ENCODE measurements at regions not wholly inside any gene's neighbourhood (a gene's known extent, or its start where the extent isn't known, plus 50 kb on each side); places are given as distances from the start of the nearest gene placed in this dataset.

DNA sequence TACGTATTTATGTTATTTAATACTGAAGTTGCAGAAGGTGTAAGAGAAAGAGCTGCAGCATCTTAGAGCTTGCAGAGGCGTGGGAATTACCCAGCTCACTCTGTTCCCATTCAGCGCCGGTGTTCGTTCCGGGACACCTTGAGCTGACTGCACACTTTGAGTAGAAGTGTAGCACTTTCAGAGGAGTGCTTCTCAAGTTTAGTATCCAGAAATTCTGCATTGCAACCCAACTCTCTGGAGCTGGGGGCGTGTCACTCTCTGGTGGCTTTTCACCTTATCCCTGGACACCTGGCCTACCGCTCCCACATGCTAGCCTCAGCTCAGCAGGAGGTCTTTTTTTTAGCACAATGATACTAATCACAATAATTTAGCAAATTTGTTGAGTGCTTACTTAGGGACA, 66.4 kb upstream of the SHH start:
- DNase-seq: no peak
- no peaks in the 10 kb centered on the region for H3K36me3 Mint-ChIP-seq
- H3K4me1 Mint-ChIP-seq: no peaks in the 10 kb centered on the region

GRCh38 chr7:155878250-155878649, 66.0 kb upstream of the SHH start:
- Mint-ChIP-seq H3K36me3 (no peaks in the 10 kb centered on the region), H3K27me3 (ENCODE audit: low read depth in 2 of 2) (peaks cover 0 to 4% of the 10 kb centered on the region in 2 donors), H3K27ac (no peak overlapping the region), H3K4me1 (no peaks in the 10 kb centered on the region), H3K4me3 (no peak overlapping the region), H3K9me3 (no peaks in the 10 kb centered on the region)
- Histone ChIP-seq H3K36me3 (ENCODE audit: control insufficient read depth, insufficient read depth, low read length) (no peaks in the 10 kb centered on the region), H3K4me1 (ENCODE audit: control insufficient read depth, insufficient read depth, low read length) (no peaks in the 10 kb centered on the region), H3K9me3 (ENCODE audit: control insufficient read depth, insufficient read depth, low read length) (no peaks in the 10 kb centered on the region), H3K4me3 (ENCODE audit: low read length) (no peak overlapping the region), H3K27me3 (ENCODE audit: control insufficient read depth, insufficient read depth, low read length) (no peaks in the 10 kb centered on the region), H3K27ac (ENCODE audit: low read length) (no peak overlapping the region)
- no peak for TF ChIP-seq CTCF (IDR thresholded peaks at IDR 0.05)
- no peak for DNase-seq
- no peak for ATAC-seq
- 88% methylated on average over 11 of the region's 11 CpGs for WGBS (ENCODE audit: insufficient coverage)
- intact Hi-C loops (cut with micrococcal nuclease): no loop called here

More for the DNA sequence above, 66.4 kb upstream of the SHH start:
- H3K9me3 ChIP-seq (ENCODE audit: control insufficient read depth, insufficient read depth, low read length): no peaks in the 10 kb centered on the region
- H3K27ac ChIP-seq (ENCODE audit: low read length): no peak overlapping the region
- intact Hi-C loops (cut with micrococcal nuclease): no loop called here
- no peak for ATAC-seq
- H3K27ac Mint-ChIP-seq: no peak overlapping the region
- no peak for TF ChIP-seq CTCF (IDR thresholded peaks at IDR 0.05)
- no peak overlapping the region for H3K4me3 Mint-ChIP-seq
- H3K27me3 Mint-ChIP-seq (ENCODE audit: low read depth in 2 of 2): peaks cover 0 to 4% of the 10 kb centered on the region in 2 donors
- H3K36me3 ChIP-seq (ENCODE audit: control insufficient read depth, insufficient read depth, low read length): no peaks in the 10 kb centered on the region
- H3K9me3 Mint-ChIP-seq: no peaks in the 10 kb centered on the region
- no peak overlapping the region for H3K4me3 ChIP-seq (ENCODE audit: low read length)
- no peaks in the 10 kb centered on the region for H3K4me1 ChIP-seq (ENCODE audit: control insufficient read depth, insufficient read depth, low read length)
- 86% methylated on average over 8 of the region's 8 CpGs for WGBS (ENCODE audit: insufficient coverage)
- no peaks in the 10 kb centered on the region for H3K27me3 ChIP-seq (ENCODE audit: control insufficient read depth, insufficient read depth, low read length)

DNA sequence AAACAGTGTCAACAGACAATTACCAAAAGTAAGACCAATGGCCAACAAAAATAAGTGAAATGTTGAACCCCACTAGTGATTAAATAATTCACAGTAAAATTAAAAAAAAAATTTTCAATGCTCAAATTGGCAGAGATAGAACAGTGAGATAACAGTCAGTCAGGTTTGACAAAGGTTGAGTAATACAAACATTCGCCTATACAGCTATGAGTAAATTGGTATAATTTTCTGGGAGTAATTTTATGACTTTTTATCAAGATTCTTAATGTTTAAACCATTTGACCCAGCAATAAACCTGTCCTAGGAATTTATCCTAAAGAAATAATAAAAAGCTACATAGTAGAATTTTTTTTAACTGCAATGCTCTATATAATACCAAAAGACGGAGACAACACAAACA, 64.9 kb upstream of the SHH start:
- ATAC-seq: no peak
- H3K4me1 ChIP-seq (ENCODE audit: control insufficient read depth, insufficient read depth, low read length): no peaks in the 10 kb centered on the region
- Mint-ChIP-seq H3K27me3 (ENCODE audit: low read depth in 2 of 2) (peaks cover 0 to 4% of the 10 kb centered on the region in 2 donors), H3K4me1 (no peaks in the 10 kb centered on the region), H3K27ac (no peak overlapping the region), H3K4me3 (no peak overlapping the region), H3K9me3 (no peaks in the 10 kb centered on the region), H3K36me3 (no peaks in the 10 kb centered on the region)
- no peaks in the 10 kb centered on the region for H3K9me3 ChIP-seq (ENCODE audit: control insufficient read depth, insufficient read depth, low read length)
- H3K4me3 ChIP-seq (ENCODE audit: low read length): no peak overlapping the region
- intact Hi-C loops (cut with micrococcal nuclease): no loop called here
- no peak overlapping the region for H3K27ac ChIP-seq (ENCODE audit: low read length)
- H3K36me3 ChIP-seq (ENCODE audit: control insufficient read depth, insufficient read depth, low read length): no peaks in the 10 kb centered on the region
- no peaks in the 10 kb centered on the region for H3K27me3 ChIP-seq (ENCODE audit: control insufficient read depth, insufficient read depth, low read length)
- DNase-seq: no peak
- TF ChIP-seq CTCF (IDR thresholded peaks at IDR 0.05): no peak
- 83% methylated on average over 1 of the region's 2 CpGs for WGBS (ENCODE audit: insufficient coverage)

GRCh38 chr7:155874411-155874810, 62.1 kb upstream of the SHH start:
- H3K4me1 Mint-ChIP-seq: no peaks in the 10 kb centered on the region
- H3K36me3 ChIP-seq (ENCODE audit: control insufficient read depth, insufficient read depth, low read length): no peaks in the 10 kb centered on the region
- no peak overlapping the region for H3K4me3 ChIP-seq (ENCODE audit: low read length)
- ATAC-seq (peak in 1 of 3 donors; percentile 21), DNase-seq (no peak)
- H3K27me3 ChIP-seq (ENCODE audit: control insufficient read depth, insufficient read depth, low read length): no peaks in the 10 kb centered on the region
- H3K4me1 ChIP-seq (ENCODE audit: control insufficient read depth, insufficient read depth, low read length): no peaks in the 10 kb centered on the region
- H3K27ac ChIP-seq (ENCODE audit: low read length): no peak overlapping the region
- no peaks in the 10 kb centered on the region for H3K36me3 Mint-ChIP-seq
- no peaks in the 10 kb centered on the region for H3K9me3 ChIP-seq (ENCODE audit: control insufficient read depth, insufficient read depth, low read length)
- H3K4me3 Mint-ChIP-seq: no peak overlapping the region
- H3K27me3 Mint-ChIP-seq (ENCODE audit: low read depth in 2 of 2): peaks cover 4 to 11% of the 10 kb centered on the region in 2 donors
- WGBS (ENCODE audit: insufficient coverage): 93% methylated on average over 3 of the region's 3 CpGs
- TF ChIP-seq CTCF (IDR thresholded peaks at IDR 0.05): no peak
- intact Hi-C loops (cut with micrococcal nuclease): no loop called here
- H3K27ac Mint-ChIP-seq: no peak overlapping the region
- no peaks in the 10 kb centered on the region for H3K9me3 Mint-ChIP-seq

Measured in natural killer cell (primary cell).